Adrenal gland (tissue), 5 donors: ENCODE measurements at regions not wholly inside any gene's neighbourhood (a gene's known extent, or its start where the extent isn't known, plus 50 kb on each side); places are given as distances from the start of the nearest gene placed in this dataset.

Source experiments
- POLR2A ChIP-seq, 2 donors: fragments of 450-650 bp; IDR thresholded peaks; one replicate each; pipeline ENCODE4 v1.6.1; 2017; ENCODE audit warnings: antibody characterized with exemption in 2 of 2, mild to moderate bottlenecking in 2 of 2, moderate library complexity in 1 of 2
- TF ChIP-seq, protein P1 (sequence below), 6 experiments: fragments of 450-650 bp in 4 of 6; fragments of 200-600 bp in 2 of 6; sonication (generic) in 1 of 6; IDR thresholded peaks; 1 replicate in 5 of 6; 2 replicates in 1 of 6; pipeline versions ENCODE4 v1.5.1 to v1.8.0; 2016 to 2021; ENCODE audit warnings: antibody characterized with exemption in 6 of 6, mild to moderate bottlenecking in 2 of 6, moderate library complexity in 1 of 6
- donor health status: DM: no; HTN: no; CAD: no.

DNA sequence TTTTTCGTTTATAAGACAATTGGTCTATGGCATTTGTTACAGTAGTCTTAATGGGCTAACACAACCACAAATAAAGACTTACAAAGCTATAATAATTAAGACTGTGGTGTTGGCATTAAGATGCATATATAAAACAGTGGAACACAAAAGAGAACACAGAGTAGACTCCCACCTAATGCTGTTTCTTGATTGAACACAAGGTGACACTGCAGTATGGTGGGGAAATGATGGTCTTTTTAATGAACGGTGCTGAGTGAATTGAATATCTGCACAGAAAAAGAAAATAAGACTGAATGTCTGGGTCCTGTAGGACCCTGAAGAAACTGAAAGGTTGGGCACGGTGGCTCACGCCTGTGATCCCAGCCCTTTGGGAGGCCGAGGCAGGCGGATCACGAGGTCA, 1136.6 kb upstream of the NXPH2 start:
- TF ChIP-seq, protein P1, sequence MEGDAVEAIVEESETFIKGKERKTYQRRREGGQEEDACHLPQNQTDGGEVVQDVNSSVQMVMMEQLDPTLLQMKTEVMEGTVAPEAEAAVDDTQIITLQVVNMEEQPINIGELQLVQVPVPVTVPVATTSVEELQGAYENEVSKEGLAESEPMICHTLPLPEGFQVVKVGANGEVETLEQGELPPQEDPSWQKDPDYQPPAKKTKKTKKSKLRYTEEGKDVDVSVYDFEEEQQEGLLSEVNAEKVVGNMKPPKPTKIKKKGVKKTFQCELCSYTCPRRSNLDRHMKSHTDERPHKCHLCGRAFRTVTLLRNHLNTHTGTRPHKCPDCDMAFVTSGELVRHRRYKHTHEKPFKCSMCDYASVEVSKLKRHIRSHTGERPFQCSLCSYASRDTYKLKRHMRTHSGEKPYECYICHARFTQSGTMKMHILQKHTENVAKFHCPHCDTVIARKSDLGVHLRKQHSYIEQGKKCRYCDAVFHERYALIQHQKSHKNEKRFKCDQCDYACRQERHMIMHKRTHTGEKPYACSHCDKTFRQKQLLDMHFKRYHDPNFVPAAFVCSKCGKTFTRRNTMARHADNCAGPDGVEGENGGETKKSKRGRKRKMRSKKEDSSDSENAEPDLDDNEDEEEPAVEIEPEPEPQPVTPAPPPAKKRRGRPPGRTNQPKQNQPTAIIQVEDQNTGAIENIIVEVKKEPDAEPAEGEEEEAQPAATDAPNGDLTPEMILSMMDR (IDR thresholded peaks at IDR 0.05): no peak
- TF ChIP-seq POLR2A (IDR thresholded peaks at IDR 0.05): no peak
